HFFc6 (cell line): ENCODE measurements at regions not wholly inside any gene's neighbourhood (a gene's known extent, or its start where the extent isn't known, plus 50 kb on each side); places are given as distances from the start of the nearest gene placed in this dataset.

Source experiments
- DNase-seq: peaks from one replicate; pipeline ENCODE4 v3.0.0-alpha.2; 2018
- H3K27ac Mint-ChIP-seq: 2 replicates; pipeline ENCODE4 v1.8.0; 2020; ENCODE audit warnings: mild to moderate bottlenecking, mixed read lengths
- H3K27me3 Mint-ChIP-seq: 2 replicates; pipeline ENCODE4 v1.8.0; 2021; ENCODE audit warnings: mild to moderate bottlenecking, moderate library complexity, mixed read lengths; ENCODE audit not compliant: insufficient read depth
- H3K36me3 Mint-ChIP-seq: 2 replicates; pipeline ENCODE4 v1.8.0; 2021; ENCODE audit warnings: low read depth, mixed read lengths
- H3K4me1 Mint-ChIP-seq: 2 replicates; pipeline ENCODE4 v1.8.0; 2020; ENCODE audit warnings: low read depth, mixed read lengths
- H3K4me3 Mint-ChIP-seq: 2 replicates; pipeline ENCODE4 v1.8.0; 2020; ENCODE audit warnings: mild to moderate bottlenecking, moderate library complexity, mixed read lengths
- H3K9me3 Mint-ChIP-seq: 2 replicates; pipeline ENCODE4 v1.8.0; 2020; ENCODE audit warnings: mild to moderate bottlenecking, mixed read lengths
- CTCF ChIP-seq: fragments of 200-600 bp; sonication (generic); IDR thresholded peaks from 2 replicates; pipeline ENCODE4 v1.5.0; 2021; ENCODE audit warnings: antibody characterized with exemption, mild to moderate bottlenecking

- Mint-ChIP-seq H3K4me3 (no peak overlapping the region; the same call in 1 of the 2 replicates), H3K27ac (no peak overlapping the region)
Measured at GRCh38 chr21:39114871-39115575, 68.2 kb downstream of the PSMG1 start.

GRCh38 chr21:39111931-39112550 is 71.2 kb downstream of the PSMG1 start:
- Mint-ChIP-seq H3K9me3 (no peaks in the 10 kb centered on the region; the same call in 1 of the 2 replicates), H3K4me3 (no peak overlapping the region), H3K27ac (no peak overlapping the region), H3K36me3 (no peaks in the 10 kb centered on the region), H3K4me1 (peaks cover 12% of the 10 kb centered on the region), H3K27me3 (peaks cover 8% of the 10 kb centered on the region)
- DNase-seq, result no peak
- no peak for TF ChIP-seq CTCF

More at GRCh38 chr21:39114871-39115575, 68.2 kb downstream of the PSMG1 start:
- H3K36me3 Mint-ChIP-seq, result no peaks in the 10 kb centered on the region
- H3K9me3 Mint-ChIP-seq, result no peaks in the 10 kb centered on the region
- H3K4me1 Mint-ChIP-seq, result peaks cover 18% of the 10 kb centered on the region
- no peak for TF ChIP-seq CTCF
- no peak for DNase-seq
- H3K27me3 Mint-ChIP-seq, result peaks cover 3% of the 10 kb centered on the region; the same call in 1 of the 2 replicates

GRCh38 chr21:39110431-39110830 is 72.8 kb downstream of the PSMG1 start:
- no peak for TF ChIP-seq CTCF
- no peak for DNase-seq
- Mint-ChIP-seq H3K4me3 (no peak overlapping the region), H3K27ac (no peak overlapping the region), H3K9me3 (no peaks in the 10 kb centered on the region; the same call in 1 of the 2 replicates), H3K4me1 (peaks cover 14% of the 10 kb centered on the region), H3K36me3 (no peaks in the 10 kb centered on the region), H3K27me3 (peaks cover 7% of the 10 kb centered on the region)

- H3K4me3 Mint-ChIP-seq, result no peak overlapping the region
Measured at GRCh38 chr21:39109596-39110210, 73.5 kb downstream of the PSMG1 start.

GRCh38 chr21:39109163-39109530 is 74.1 kb downstream of the PSMG1 start:
- DNase-seq, result no peak
- Mint-ChIP-seq H3K36me3 (no peaks in the 10 kb centered on the region), H3K27me3 (peaks cover 7% of the 10 kb centered on the region), H3K9me3 (no peaks in the 10 kb centered on the region; the same call in 1 of the 2 replicates), H3K4me3 (no peak overlapping the region), H3K27ac (no peak overlapping the region), H3K4me1 (peaks cover 16% of the 10 kb centered on the region)
- TF ChIP-seq CTCF, result no peak

More at GRCh38 chr21:39109596-39110210, 73.5 kb downstream of the PSMG1 start:
- no peak for DNase-seq
- no peaks in the 10 kb centered on the region for H3K36me3 Mint-ChIP-seq
- TF ChIP-seq CTCF, result no peak
- peaks cover 7% of the 10 kb centered on the region for H3K27me3 Mint-ChIP-seq
- no peak overlapping the region for H3K27ac Mint-ChIP-seq
- H3K4me1 Mint-ChIP-seq, result peaks cover 14% of the 10 kb centered on the region
- H3K9me3 Mint-ChIP-seq, result no peaks in the 10 kb centered on the region; the same call in 1 of the 2 replicates
